Mesodermal cell (in vitro differentiated cells): ENCODE measurements at regions not wholly inside any gene's neighbourhood (a gene's known extent, or its start where the extent isn't known, plus 50 kb on each side); places are given as distances from the start of the nearest gene placed in this dataset.
"Not testable (repeated sequence)": the region's sequence is repeated elsewhere in the genome, so short reads cannot be mapped to it uniquely, and the experiment has no call there.

Experiments
- H3K27ac ChIP-seq: 2 replicates; pipeline ENCODE4 v1.7.0; 2013; ENCODE audit warnings: mild to moderate bottlenecking, low read depth, low read length, moderate library complexity; ENCODE audit not compliant: severe bottlenecking
- H3K36me3 ChIP-seq: 2 replicates; pipeline ENCODE4 v1.7.1; 2013; ENCODE audit warnings: mild to moderate bottlenecking, low read length, moderate library complexity; ENCODE audit not compliant: control insufficient read depth, insufficient read depth
- H3K4me1 ChIP-seq: one replicate; pipeline ENCODE4 v1.7.1; 2013; ENCODE audit warnings: mild to moderate bottlenecking, low read length; ENCODE audit not compliant: insufficient read depth, control insufficient read depth, poor library complexity, severe bottlenecking
- H3K4me3 ChIP-seq: 2 replicates; pipeline ENCODE4 v1.7.0; 2013; ENCODE audit warnings: low read length, control low read depth, mild to moderate bottlenecking; ENCODE audit not compliant: insufficient read depth, poor library complexity, severe bottlenecking; ENCODE audit errors: extremely low read depth
- H3K9me3 ChIP-seq: 2 replicates; pipeline ENCODE4 v1.7.1; 2013; ENCODE audit warnings: mild to moderate bottlenecking, low read length, moderate library complexity; ENCODE audit not compliant: control insufficient read depth
- WGBS, 2 experiments: methylation state at CpG; one replicate each; pipeline ENCODE4 v1.1.5; 2013; ENCODE audit warnings: missing lambda C conversion rate in 2 of 2; ENCODE audit not compliant: insufficient coverage in 2 of 2; 5-methylcytosine and 5-hydroxymethylcytosine counted together

GRCh38 chr5:8538821-8539220 is 669.9 kb downstream of the MTRR start:
- Histone ChIP-seq H3K36me3 (no peaks in the 10 kb centered on the region), H3K9me3 (no peaks in the 10 kb centered on the region), H3K4me1 (no peaks in the 10 kb centered on the region), H3K27ac (no peak overlapping the region), H3K4me3 (no peak overlapping the region)
- 100% methylated on average over 1 of the region's 4 CpGs; no CpG with 5 or more reads in 1 of the 2 experiments for WGBS, 2 experiments

DNA sequence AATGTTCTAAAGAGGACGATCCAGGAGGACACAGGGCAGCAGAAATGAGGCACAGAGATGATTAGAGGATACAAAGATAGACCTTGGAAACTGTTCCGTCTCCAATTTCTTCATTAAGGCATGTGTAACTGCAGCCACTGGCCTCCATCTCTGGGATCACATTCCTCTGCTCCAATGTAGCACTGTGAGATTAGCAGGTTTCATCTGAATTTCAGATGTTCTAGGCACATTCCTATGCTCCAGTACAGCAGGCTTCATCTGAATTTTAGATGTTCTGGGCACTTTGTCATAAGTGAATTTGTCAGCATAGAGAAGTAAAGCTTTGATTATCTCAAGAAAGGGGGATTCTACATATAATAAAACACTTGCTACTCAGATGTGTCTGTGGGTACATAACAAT is 671.4 kb downstream of the MTRR start:
- H3K36me3 ChIP-seq: no peaks in the 10 kb centered on the region
- WGBS, 2 experiments: 89 to 91% methylated on average over 2 of the region's 2 CpGs
- H3K4me3 ChIP-seq: no peak overlapping the region

GRCh38 chr5:8550921-8551320 is 682.0 kb downstream of the MTRR start:
- no peak overlapping the region for H3K27ac ChIP-seq
- H3K4me3 ChIP-seq: no peak overlapping the region
- H3K9me3 ChIP-seq: no peaks in the 10 kb centered on the region
- H3K4me1 ChIP-seq: no peaks in the 10 kb centered on the region
- 90 to 100% methylated on average over 1 to 2 of the region's 4 CpGs for WGBS, 2 experiments
- H3K36me3 ChIP-seq: no peaks in the 10 kb centered on the region

More for the DNA sequence above, 671.4 kb downstream of the MTRR start:
- Histone ChIP-seq H3K9me3 (no peaks in the 10 kb centered on the region), H3K4me1 (no peaks in the 10 kb centered on the region), H3K27ac (no peak overlapping the region)

- Histone ChIP-seq H3K4me3 (no peak overlapping the region), H3K36me3 (no peaks in the 10 kb centered on the region), H3K9me3 (no peaks in the 10 kb centered on the region), H3K27ac (no peak overlapping the region), H3K4me1 (no peaks in the 10 kb centered on the region)
Observed at GRCh38 chr5:8553364-8553763, 684.4 kb downstream of the MTRR start.

- no CpG with 5 or more reads among the region's 3 CpGs for WGBS, 2 experiments
- no peaks in the 10 kb centered on the region for H3K4me1 ChIP-seq
- H3K27ac ChIP-seq: no peak overlapping the region
- H3K9me3 ChIP-seq: no peaks in the 10 kb centered on the region
- H3K36me3 ChIP-seq: no peaks in the 10 kb centered on the region
- no peak overlapping the region for H3K4me3 ChIP-seq
Observed at GRCh38 chr5:8557728-8558127, 688.8 kb downstream of the MTRR start.

- WGBS, 2 experiments: 100% methylated on average over 1 of the region's 2 CpGs; no CpG with 5 or more reads in 1 of the 2 experiments
- Histone ChIP-seq H3K27ac (no peak overlapping the region), H3K36me3 (no peaks in the 10 kb centered on the region), H3K4me3 (no peak overlapping the region), H3K4me1 (no peaks in the 10 kb centered on the region), H3K9me3 (no peaks in the 10 kb centered on the region)
Observed at GRCh38 chr5:8560776-8561175, 691.8 kb downstream of the MTRR start.

GRCh38 chr5:8561224-8561840 is 692.4 kb downstream of the MTRR start:
- Histone ChIP-seq H3K4me3 (no peak overlapping the region), H3K9me3 (no peaks in the 10 kb centered on the region), H3K4me1 (no peaks in the 10 kb centered on the region), H3K36me3 (no peaks in the 10 kb centered on the region), H3K27ac (no peak overlapping the region)
- 75 to 100% methylated on average over 1 of the region's 3 CpGs for WGBS, 2 experiments

GRCh38 chr5:8561854-8562253 is 692.9 kb downstream of the MTRR start:
- no peak overlapping the region for H3K4me3 ChIP-seq

GRCh38 chr5:8563540-8563939 is 694.6 kb downstream of the MTRR start:
- H3K27ac ChIP-seq, H3K4me3 ChIP-seq, H3K9me3 ChIP-seq, H3K4me1 ChIP-seq, H3K36me3 ChIP-seq: not testable (repeated sequence)
- WGBS, 2 experiments: 85% methylated on average over 5 of the region's 6 CpGs; no CpG with 5 or more reads in 1 of the 2 experiments

More at GRCh38 chr5:8561854-8562253, 692.9 kb downstream of the MTRR start:
- Histone ChIP-seq H3K27ac (no peak overlapping the region), H3K36me3 (no peaks in the 10 kb centered on the region), H3K4me1 (no peaks in the 10 kb centered on the region), H3K9me3 (no peaks in the 10 kb centered on the region)

DNA sequence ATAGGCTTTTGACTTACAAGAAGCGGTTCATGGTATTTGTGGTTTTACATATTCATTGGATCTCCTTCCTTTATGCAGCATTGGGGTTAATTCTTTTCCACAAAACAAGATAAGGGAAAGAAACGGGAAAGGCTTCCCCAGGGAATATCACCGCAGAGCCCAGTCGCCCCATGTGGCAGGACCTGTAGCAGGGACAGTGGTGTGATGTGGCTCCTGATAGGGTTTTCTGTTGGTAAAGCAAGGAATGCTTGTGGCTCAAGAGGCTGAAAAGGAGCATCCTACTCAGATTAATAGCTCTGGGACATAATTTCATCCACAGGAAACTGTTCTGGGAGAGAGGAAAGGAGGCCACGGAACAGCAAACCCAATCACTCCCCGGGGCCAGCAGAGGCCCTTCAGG is 699.9 kb downstream of the MTRR start:
- no peaks in the 10 kb centered on the region for H3K9me3 ChIP-seq
- no peaks in the 10 kb centered on the region for H3K4me1 ChIP-seq
- H3K27ac ChIP-seq: no peak overlapping the region
- H3K4me3 ChIP-seq: no peak overlapping the region
- 74% methylated on average over 4 of the region's 6 CpGs; no CpG with 5 or more reads in 1 of the 2 experiments for WGBS, 2 experiments
- no peaks in the 10 kb centered on the region for H3K36me3 ChIP-seq

- Histone ChIP-seq H3K9me3 (no peaks in the 10 kb centered on the region), H3K4me3 (no peak overlapping the region), H3K27ac (no peak overlapping the region), H3K4me1 (no peaks in the 10 kb centered on the region), H3K36me3 (no peaks in the 10 kb centered on the region)
- WGBS, 2 experiments: 70% methylated on average over 2 of the region's 3 CpGs; no CpG with 5 or more reads in 1 of the 2 experiments
Observed at GRCh38 chr5:8570528-8570927, 701.6 kb downstream of the MTRR start.
